ENCODE measurements at regions not wholly inside any gene's neighbourhood (a gene's known extent, or its start where the extent isn't known, plus 50 kb on each side); places are given as distances from the start of the nearest gene placed in this dataset.

DNA sequence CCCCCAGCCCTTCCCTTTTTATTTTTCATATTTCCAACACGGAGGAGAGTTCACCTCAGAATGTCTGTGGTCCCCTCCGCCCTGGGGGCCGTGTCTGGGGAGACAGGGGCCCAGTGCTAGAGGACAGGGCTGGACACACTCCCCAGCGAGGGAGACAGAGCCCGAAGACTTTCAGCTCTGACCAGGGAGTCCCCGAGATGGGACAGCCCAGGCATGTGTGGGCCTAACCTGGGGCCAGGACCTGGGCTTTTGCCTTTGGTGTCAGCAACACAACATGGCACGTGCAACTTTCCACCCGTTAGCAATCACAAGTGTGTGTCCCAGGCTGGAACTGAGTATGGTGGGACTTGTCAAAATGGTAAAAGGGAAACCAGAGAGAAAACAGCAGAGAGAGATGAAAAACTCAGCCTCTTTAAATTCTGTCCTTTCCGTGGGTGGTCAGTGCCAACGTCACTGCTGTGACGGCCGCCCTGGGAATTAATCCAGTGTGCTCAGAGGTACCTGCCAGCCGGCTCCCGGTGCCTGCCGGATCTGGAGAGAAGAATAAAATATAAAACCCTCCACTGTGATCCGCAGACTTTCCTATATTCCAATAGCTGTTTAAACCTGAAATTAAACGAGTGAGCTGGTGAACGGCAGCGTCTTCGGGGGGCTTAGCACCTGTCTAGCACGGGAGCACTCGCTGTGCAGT, 245.8 kb downstream of the EIPR1 start:
- TF ChIP-seq, protein P1, sequence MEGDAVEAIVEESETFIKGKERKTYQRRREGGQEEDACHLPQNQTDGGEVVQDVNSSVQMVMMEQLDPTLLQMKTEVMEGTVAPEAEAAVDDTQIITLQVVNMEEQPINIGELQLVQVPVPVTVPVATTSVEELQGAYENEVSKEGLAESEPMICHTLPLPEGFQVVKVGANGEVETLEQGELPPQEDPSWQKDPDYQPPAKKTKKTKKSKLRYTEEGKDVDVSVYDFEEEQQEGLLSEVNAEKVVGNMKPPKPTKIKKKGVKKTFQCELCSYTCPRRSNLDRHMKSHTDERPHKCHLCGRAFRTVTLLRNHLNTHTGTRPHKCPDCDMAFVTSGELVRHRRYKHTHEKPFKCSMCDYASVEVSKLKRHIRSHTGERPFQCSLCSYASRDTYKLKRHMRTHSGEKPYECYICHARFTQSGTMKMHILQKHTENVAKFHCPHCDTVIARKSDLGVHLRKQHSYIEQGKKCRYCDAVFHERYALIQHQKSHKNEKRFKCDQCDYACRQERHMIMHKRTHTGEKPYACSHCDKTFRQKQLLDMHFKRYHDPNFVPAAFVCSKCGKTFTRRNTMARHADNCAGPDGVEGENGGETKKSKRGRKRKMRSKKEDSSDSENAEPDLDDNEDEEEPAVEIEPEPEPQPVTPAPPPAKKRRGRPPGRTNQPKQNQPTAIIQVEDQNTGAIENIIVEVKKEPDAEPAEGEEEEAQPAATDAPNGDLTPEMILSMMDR (IDR thresholded peaks at IDR 0.05), result no peak
- no peak for TF ChIP-seq POLR2A (IDR thresholded peaks at IDR 0.05)
